ENCODE measurements at regions not wholly inside any gene's neighbourhood (a gene's known extent, or its start where the extent isn't known, plus 50 kb on each side); places are given as distances from the start of the nearest gene placed in this dataset.
A peak's percentile ranks its signal among the peaks of the same experiment; 100 is the strongest.
"Not testable (repeated sequence)": the region's sequence is repeated elsewhere in the genome, so short reads cannot be mapped to it uniquely, and the experiment has no call there.

DNA sequence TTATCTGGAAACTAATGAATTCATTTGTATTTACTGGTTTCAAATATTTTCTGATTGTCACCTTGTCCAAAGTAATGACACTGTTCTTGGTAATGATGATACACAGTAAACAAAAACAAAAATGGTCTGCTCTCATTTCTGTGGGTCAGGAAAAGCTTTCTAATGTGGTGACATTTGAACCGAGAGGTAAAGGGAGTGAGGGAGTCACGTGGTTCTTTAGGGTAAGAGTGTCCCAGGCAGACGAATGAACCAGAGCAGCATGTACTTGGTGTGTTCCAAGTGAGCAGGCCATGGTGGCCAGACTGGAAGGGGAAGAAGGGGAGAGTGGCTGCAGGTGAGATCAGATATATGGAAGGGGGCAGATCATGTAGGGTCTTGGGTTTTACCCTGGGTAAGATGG lies 247.0 kb upstream of the SLC30A5 start:
- ATAC-seq = no peak
- no peak overlapping the region for H3K4me3 Mint-ChIP-seq
- no peak overlapping the region for H3K27ac Mint-ChIP-seq
- H3K4me1 Mint-ChIP-seq = peaks cover 2% of the 10 kb centered on the region
- no peak for DNase-seq
- no peaks in the 10 kb centered on the region for H3K36me3 Mint-ChIP-seq (ENCODE audit: low read depth)
- H3K9me3 ChIP-seq (ENCODE audit: control insufficient read depth, low read length, poor library complexity, severe bottlenecking) = no peaks in the 10 kb centered on the region
- H3K27me3 Mint-ChIP-seq = peaks cover 11% of the 10 kb centered on the region

DNA sequence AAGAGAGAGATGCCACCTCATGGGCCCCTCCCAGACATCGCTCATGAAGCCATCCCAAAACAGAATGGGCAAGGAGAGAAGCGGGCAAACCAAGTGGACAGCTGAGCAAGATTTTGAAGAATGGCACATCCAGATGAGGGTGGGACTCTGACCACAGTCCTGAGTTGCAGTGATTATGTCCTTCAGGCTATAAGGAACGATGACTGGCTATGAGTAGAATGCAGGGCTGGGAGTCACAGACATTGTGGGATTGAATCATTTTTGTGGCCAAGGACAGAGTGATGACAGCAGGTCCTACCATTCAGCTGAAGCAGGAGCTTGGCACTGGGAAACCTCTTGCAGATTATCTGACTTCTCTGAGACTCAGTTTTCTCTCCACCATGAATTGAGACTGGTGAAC lies 245.7 kb upstream of the SLC30A5 start:
- ATAC-seq (no peak), DNase-seq (no peak)
- peaks cover 5% of the 10 kb centered on the region for H3K27me3 Mint-ChIP-seq
- H3K27ac Mint-ChIP-seq = no peak overlapping the region
- peaks cover 2% of the 10 kb centered on the region for H3K4me1 Mint-ChIP-seq
- no peaks in the 10 kb centered on the region for H3K9me3 ChIP-seq (ENCODE audit: control insufficient read depth, low read length, poor library complexity, severe bottlenecking)
- H3K4me3 Mint-ChIP-seq = no peak overlapping the region
- H3K36me3 Mint-ChIP-seq (ENCODE audit: low read depth) = no peaks in the 10 kb centered on the region

GRCh38 chr5:68849103-68849502 lies 244.7 kb upstream of the SLC30A5 start:
- peaks cover 5% of the 10 kb centered on the region for H3K27me3 Mint-ChIP-seq
- no peak for ATAC-seq

GRCh38 chr5:68849906-68850305 lies 243.9 kb upstream of the SLC30A5 start:
- H3K27ac Mint-ChIP-seq = no peak overlapping the region
- peaks cover 2% of the 10 kb centered on the region for H3K4me1 Mint-ChIP-seq
- no peak overlapping the region for H3K4me3 Mint-ChIP-seq
- H3K36me3 Mint-ChIP-seq (ENCODE audit: low read depth) = no peaks in the 10 kb centered on the region
- ATAC-seq (no peak), DNase-seq (no peak)
- no peaks in the 10 kb centered on the region for H3K9me3 ChIP-seq (ENCODE audit: control insufficient read depth, low read length, poor library complexity, severe bottlenecking)
- peaks cover 5% of the 10 kb centered on the region for H3K27me3 Mint-ChIP-seq

More at GRCh38 chr5:68849103-68849502, 244.7 kb upstream of the SLC30A5 start:
- H3K36me3 Mint-ChIP-seq (ENCODE audit: low read depth) = no peaks in the 10 kb centered on the region
- peaks cover 2% of the 10 kb centered on the region for H3K4me1 Mint-ChIP-seq
- H3K9me3 ChIP-seq (ENCODE audit: control insufficient read depth, low read length, poor library complexity, severe bottlenecking) = no peaks in the 10 kb centered on the region
- no peak overlapping the region for H3K27ac Mint-ChIP-seq
- no peak for DNase-seq
- H3K4me3 Mint-ChIP-seq = no peak overlapping the region

DNA sequence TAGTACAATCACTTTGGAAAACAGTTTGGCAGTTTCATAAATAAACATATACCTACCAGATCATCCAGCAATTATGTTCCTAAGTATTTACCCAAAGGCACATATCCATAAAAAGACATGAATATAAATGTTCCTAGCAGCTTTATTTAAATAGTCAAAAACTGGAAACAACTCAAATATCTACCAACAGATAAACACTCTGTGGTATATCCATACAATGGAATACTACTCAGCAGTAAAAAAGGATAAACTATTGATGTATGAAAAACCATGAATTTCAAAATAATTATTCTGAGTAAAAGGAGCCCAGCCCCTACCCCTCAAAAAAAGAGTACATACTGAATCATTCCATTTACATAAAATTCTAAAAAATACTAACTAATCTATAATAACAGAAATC lies 232.7 kb upstream of the SLC30A5 start:
- DNase-seq (no peak), ATAC-seq (no peak)
- H3K9me3 ChIP-seq (ENCODE audit: control insufficient read depth, low read length, poor library complexity, severe bottlenecking) = no peaks in the 10 kb centered on the region
- no peak overlapping the region for H3K4me3 Mint-ChIP-seq
- no peaks in the 10 kb centered on the region for H3K36me3 Mint-ChIP-seq (ENCODE audit: low read depth)
- H3K27ac Mint-ChIP-seq = no peak overlapping the region
- peaks cover 10% of the 10 kb centered on the region for H3K27me3 Mint-ChIP-seq
- H3K4me1 Mint-ChIP-seq = no peaks in the 10 kb centered on the region

DNA sequence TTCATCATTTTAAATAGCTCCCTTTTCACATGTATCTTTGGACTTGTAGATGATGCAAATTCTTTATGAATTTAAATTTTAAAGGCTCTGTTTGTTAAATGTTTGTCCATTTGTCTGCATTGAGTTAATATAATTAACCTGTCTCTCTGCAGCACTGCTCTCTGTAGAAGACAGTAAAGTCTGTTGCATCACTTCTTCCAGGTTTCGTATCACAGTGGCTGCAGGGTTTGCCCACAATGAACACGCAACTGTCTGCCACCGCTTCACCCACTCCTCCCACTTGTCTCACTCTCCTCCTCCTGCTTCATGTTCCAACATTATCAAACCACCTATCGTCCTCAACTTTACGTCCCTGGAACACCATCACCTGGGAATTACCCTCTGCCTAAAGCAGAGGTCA lies 231.3 kb upstream of the SLC30A5 start:
- no peak for ATAC-seq

GRCh38 chr5:68865192-68865591 lies 228.6 kb upstream of the SLC30A5 start:
- H3K27me3 Mint-ChIP-seq = peaks cover 16% of the 10 kb centered on the region
- H3K4me1 Mint-ChIP-seq; H3K4me3 Mint-ChIP-seq; H3K36me3 Mint-ChIP-seq (ENCODE audit: low read depth); DNase-seq; ATAC-seq; H3K9me3 ChIP-seq (ENCODE audit: control insufficient read depth, low read length, poor library complexity, severe bottlenecking); H3K27ac Mint-ChIP-seq: not testable (repeated sequence)

More for the DNA sequence above, 231.3 kb upstream of the SLC30A5 start:
- Mint-ChIP-seq H3K4me3 (no peak overlapping the region), H3K27ac (no peak overlapping the region), H3K36me3 (ENCODE audit: low read depth) (peaks cover 2% of the 10 kb centered on the region), H3K27me3 (peaks cover 16% of the 10 kb centered on the region), H3K4me1 (no peaks in the 10 kb centered on the region)
- DNase-seq = no peak
- no peaks in the 10 kb centered on the region for H3K9me3 ChIP-seq (ENCODE audit: control insufficient read depth, low read length, poor library complexity, severe bottlenecking)

DNA sequence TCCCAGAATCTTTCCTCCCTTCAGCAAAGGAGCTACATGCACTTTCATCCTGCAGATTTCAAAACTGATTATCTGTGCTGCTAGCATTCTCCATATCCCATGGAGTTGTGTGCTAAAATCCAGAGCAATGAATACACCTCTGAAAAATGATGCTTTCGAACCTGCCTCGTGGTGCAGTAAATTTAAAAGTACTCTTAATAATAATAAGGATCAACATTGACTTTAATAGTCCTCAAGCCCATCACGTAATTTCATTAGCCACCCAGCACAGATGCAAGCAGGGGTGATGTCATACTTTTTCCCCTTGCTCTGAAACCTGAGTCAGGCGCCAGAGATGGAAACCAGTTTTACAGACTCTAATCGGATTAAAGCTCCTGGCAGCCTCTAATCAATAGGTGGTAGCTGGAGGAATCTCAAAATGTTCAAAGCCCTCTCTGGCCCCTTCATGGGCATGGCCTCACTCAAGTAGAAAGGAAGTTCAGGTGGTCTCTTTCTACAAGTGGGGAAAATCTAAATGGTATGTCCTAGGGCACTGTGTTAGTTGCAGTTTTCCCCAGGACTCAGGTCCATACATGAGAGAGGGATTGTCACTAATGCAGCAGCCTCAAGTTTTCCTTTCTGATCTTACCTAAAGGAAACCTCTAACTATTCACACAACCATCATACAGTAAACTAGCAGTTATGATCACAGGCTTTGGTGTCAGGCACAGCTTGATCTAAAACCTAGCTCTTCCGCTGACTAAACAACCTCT lies 221.6 kb upstream of the SLC30A5 start:
- no peak for ATAC-seq
- no peak for DNase-seq
- H3K27me3 Mint-ChIP-seq = no peaks in the 10 kb centered on the region
- no peak overlapping the region for H3K27ac Mint-ChIP-seq
- H3K4me1 Mint-ChIP-seq = peaks cover 3% of the 10 kb centered on the region
- H3K4me3 Mint-ChIP-seq = no peak overlapping the region
- no peaks in the 10 kb centered on the region for H3K9me3 ChIP-seq (ENCODE audit: control insufficient read depth, low read length, poor library complexity, severe bottlenecking)
- H3K36me3 Mint-ChIP-seq (ENCODE audit: low read depth) = no peaks in the 10 kb centered on the region

DNA sequence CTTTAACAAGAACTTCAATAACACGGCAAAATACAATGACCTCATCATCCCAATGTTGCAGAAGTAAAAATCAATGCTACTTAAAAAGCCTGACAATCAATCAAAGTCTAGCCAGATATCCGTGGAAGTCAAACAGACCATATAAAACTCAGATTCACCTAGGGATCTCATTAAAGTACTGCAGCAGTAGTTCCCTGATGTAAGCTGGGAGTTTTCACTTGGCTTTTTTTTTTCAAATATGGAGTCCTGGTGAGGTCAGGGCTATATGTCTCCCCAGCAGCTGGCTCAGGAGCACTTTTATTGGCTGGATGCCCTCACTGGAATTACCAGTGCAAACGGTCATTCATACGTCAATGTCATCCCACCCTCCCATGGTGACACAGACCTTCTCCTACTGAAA lies 220.6 kb upstream of the SLC30A5 start:
- H3K9me3 ChIP-seq (ENCODE audit: control insufficient read depth, low read length, poor library complexity, severe bottlenecking) = no peaks in the 10 kb centered on the region
- Mint-ChIP-seq H3K4me3 (no peak overlapping the region), H3K27ac (no peak overlapping the region), H3K27me3 (no peaks in the 10 kb centered on the region), H3K36me3 (ENCODE audit: low read depth) (no peaks in the 10 kb centered on the region), H3K4me1 (peaks cover 3% of the 10 kb centered on the region)
- ATAC-seq (no peak), DNase-seq (no peak)

DNA sequence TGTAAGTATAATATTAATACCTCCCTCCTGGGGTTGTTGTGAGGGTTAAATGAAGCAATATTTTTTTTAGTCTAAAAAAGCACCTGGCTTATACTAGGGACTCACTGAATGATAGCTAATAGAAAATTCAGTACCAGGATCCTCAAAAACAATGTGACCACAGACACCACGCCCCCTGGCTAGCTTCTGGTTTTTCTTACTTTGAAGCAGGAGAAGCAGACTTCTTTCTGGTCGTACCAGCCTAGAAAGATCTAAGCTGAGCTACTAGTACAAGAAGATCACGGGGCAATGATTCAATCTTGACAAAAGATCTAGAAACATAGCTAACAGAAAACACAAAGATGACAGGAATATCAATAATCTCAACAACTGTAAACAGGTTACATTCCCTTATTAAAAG lies 218.5 kb upstream of the SLC30A5 start:
- peak; percentile 42 for ATAC-seq
- no peaks in the 10 kb centered on the region for H3K9me3 ChIP-seq (ENCODE audit: control insufficient read depth, low read length, poor library complexity, severe bottlenecking)
- H3K4me1 Mint-ChIP-seq = peaks cover 3% of the 10 kb centered on the region
- no peaks in the 10 kb centered on the region for H3K27me3 Mint-ChIP-seq
- no peak for DNase-seq
- no peaks in the 10 kb centered on the region for H3K36me3 Mint-ChIP-seq (ENCODE audit: low read depth)
- H3K27ac Mint-ChIP-seq = no peak overlapping the region
- H3K4me3 Mint-ChIP-seq = no peak overlapping the region

DNA sequence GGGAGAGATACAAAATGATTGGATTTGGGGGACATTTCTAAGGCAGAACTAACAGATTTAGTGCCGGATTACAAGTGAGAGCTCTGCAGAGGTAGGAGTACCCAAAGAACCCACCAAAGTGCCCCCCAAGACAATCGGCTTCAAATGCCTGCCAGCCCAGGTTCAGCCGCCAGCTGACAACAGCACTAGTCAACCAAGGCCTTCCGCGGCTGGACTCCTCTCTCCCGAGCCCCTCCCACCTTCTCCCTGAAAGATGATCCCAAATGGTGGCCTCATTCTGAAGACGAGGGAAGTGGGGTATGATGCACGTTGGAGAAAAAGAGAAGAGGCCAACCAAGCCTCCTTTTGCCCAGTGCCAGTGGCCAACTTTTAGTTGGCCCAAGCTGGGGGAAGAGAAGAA lies 210.4 kb upstream of the SLC30A5 start:
- no peaks in the 10 kb centered on the region for H3K9me3 ChIP-seq (ENCODE audit: control insufficient read depth, low read length, poor library complexity, severe bottlenecking)

DNA sequence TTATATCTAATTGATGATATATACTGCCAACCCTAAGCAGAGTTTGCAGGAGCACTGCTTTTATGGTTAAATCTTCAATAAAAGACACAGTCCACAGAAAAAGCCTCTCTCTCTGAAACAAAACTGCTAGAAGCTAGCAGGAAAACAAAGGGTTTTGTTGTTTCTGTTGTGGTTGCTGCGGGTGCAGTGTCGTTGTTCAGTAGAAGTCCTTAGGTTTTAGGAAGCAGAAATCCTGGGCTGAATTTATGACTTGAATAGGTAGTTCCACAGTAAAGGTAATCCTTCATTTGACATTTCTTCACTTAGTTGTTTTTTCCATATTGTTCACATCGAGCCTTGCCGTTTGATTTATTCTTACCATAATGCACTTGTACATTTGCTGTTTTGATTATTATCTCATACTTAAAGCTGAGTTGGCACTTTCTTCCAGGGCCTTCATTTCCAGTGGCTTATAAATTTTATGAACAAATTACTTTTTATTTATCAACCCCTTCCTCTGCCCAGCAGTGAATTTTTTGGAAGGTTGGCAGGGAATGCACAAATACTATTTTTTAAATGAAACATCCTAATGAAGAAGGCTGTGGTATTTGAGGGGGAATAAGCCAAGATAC lies 209.6 kb upstream of the SLC30A5 start:
- ATAC-seq (peak; percentile 23), DNase-seq (no peak)
- H3K36me3 Mint-ChIP-seq (ENCODE audit: low read depth) = no peaks in the 10 kb centered on the region
- no peak overlapping the region for H3K4me3 Mint-ChIP-seq
- H3K9me3 ChIP-seq (ENCODE audit: control insufficient read depth, low read length, poor library complexity, severe bottlenecking) = no peaks in the 10 kb centered on the region
- peaks cover 13% of the 10 kb centered on the region for H3K4me1 Mint-ChIP-seq
- H3K27ac Mint-ChIP-seq = no peak overlapping the region
- H3K27me3 Mint-ChIP-seq = no peaks in the 10 kb centered on the region

More for the DNA sequence above, 210.4 kb upstream of the SLC30A5 start:
- H3K4me1 Mint-ChIP-seq = peaks cover 13% of the 10 kb centered on the region
- ATAC-seq (no peak), DNase-seq (no peak)
- H3K36me3 Mint-ChIP-seq (ENCODE audit: low read depth) = no peaks in the 10 kb centered on the region
- H3K27me3 Mint-ChIP-seq = no peaks in the 10 kb centered on the region
- peak overlapping the region; percentile 64 for H3K4me3 Mint-ChIP-seq
- H3K27ac Mint-ChIP-seq = no peak overlapping the region

DNA sequence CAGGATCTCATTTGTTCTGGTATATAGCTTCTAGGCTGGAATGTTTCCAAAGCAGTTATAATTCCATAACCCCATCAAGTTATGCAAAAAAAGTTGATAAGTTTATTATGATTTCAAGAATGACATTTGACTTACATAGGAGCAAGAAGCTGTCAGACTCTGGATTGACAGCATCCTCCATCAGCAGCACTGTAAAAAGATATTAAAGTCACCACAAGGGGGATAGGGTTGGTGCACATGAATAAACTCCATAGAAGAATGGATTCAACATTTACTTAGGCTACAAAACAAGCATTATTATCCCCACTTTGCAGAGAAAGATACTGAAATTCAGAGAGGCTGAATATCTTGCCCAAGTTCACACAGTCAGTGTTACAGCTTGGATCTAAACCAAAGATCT lies 208.9 kb upstream of the SLC30A5 start:
- H3K27ac Mint-ChIP-seq = no peak overlapping the region
- no peak overlapping the region for H3K4me3 Mint-ChIP-seq
- no peaks in the 10 kb centered on the region for H3K27me3 Mint-ChIP-seq
- no peak for DNase-seq
- no peaks in the 10 kb centered on the region for H3K36me3 Mint-ChIP-seq (ENCODE audit: low read depth)
- H3K9me3 ChIP-seq (ENCODE audit: control insufficient read depth, low read length, poor library complexity, severe bottlenecking) = no peaks in the 10 kb centered on the region
- no peak for ATAC-seq
- peaks cover 13% of the 10 kb centered on the region for H3K4me1 Mint-ChIP-seq

- no peaks in the 10 kb centered on the region for H3K9me3 ChIP-seq (ENCODE audit: control insufficient read depth, low read length, poor library complexity, severe bottlenecking)
- Mint-ChIP-seq H3K4me3 (peak overlapping the region; percentile 0), H3K4me1 (peaks cover 15% of the 10 kb centered on the region), H3K36me3 (ENCODE audit: low read depth) (no peaks in the 10 kb centered on the region), H3K27me3 (no peaks in the 10 kb centered on the region), H3K27ac (no peak overlapping the region)
- peak; percentile 75 for ATAC-seq
- DNase-seq = no peak
Observed at GRCh38 chr5:68886814-68887213, 207.0 kb upstream of the SLC30A5 start.
